ENCODE measurements at regions not wholly inside any gene's neighbourhood (a gene's known extent, or its start where the extent isn't known, plus 50 kb on each side); places are given as distances from the start of the nearest gene placed in this dataset.
"Not testable (repeated sequence)": the region's sequence is repeated elsewhere in the genome, so short reads cannot be mapped to it uniquely, and the experiment has no call there.

GRCh38 chr20:50447817-50448216, 62.4 kb upstream of the PTPN1 start:
- H3K27ac ChIP-seq: no peak overlapping the region
- no peak for TF ChIP-seq ZFX (IDR thresholded peaks at IDR 0.05)
- no peak for TF ChIP-seq CTCF (conservative IDR thresholded peaks at IDR 0.05)

DNA sequence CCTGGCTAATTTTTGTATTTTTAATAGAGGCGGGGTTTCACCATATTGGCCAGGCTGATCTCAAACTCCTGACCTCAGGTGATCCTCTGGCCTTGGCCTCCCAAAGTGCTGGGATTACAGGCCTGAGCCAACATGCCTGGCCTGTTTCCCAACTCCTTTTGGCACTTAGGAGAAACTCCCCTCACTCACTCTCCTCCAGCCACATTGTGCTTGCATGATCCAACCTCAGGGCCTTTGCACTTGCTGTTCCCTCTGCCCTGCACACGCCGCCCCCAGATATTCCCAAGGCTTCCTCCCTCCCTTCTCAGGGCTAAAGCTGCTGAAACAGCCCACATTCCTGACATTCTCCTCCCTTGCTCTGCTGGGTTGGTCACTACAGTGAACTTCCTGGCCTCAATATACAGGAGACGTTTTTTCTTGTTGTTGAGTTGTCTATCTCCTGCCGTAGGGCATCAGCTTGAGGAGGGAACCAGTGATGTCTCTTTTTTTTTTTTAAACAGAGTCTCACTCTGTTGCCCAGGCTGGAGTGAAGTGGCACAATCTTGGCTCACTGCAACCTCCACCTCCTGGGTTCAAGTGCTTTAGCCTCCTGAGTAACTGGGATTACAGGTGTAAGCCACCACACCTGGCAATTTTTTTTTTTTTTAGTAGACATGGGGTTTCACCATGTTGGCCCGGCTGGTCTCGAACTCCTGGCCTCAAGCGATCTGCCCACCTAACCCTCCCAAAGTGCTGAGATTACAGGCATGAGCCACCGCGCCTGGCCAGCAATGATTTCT, 61.4 kb upstream of the PTPN1 start:
- H3K27ac ChIP-seq: not testable (repeated sequence)

DNA sequence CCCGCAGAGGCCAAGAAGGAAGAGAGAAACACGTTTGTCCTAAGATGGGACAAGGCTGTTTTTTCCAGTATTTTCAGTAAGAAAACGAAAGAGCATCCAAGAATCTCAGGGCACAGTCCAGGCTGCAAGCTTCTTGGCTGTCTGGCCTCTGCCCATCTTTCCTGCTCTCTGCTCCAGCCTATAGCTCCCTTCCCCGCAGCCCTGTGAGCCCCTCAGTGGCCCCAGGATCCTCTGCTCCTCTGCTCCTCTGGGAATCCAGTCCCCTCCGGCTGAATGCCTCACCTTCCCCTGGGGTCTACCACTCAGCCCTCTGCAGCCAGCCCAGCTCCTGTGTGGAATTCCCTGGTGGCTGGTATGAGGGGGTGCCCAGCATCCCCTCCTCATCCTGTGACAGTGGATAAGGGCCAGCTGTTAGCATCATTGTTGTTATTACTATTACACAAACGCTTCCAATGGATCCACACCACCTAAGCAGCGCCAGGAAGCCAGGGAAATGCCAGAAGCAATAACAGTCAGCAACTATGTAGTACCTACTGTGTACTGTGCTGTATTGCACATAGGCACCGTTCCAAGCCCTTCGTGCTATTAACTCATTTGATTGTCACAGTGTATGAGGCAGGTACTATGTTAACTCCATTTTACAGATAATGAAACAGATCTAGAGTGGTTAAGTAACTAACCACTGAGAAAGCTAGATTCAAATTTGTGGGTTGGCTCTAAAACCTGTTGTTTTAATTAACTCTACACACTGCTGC, 60.3 kb upstream of the PTPN1 start:
- no peak overlapping the region for H3K27ac ChIP-seq
- TF ChIP-seq CTCF (conservative IDR thresholded peaks at IDR 0.05): no peak
- TF ChIP-seq ZFX (IDR thresholded peaks at IDR 0.05): no peak

DNA sequence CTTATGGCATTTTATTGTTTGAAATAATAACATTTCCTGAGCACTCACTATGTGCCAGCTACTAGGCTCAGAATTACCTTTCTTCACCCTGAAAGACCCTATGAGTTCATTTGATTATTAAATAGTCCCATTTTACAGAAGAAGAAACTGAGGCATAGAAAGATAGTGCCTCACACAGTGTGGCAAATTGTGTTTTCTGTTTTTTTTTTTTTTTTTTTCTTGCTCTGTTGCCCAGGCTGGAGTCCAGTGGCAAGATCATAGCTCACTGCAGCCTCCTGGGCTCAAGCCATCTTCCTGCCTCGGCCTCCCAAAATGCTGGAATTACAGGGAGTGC, 59.7 kb upstream of the PTPN1 start:
- TF ChIP-seq CTCF (conservative IDR thresholded peaks at IDR 0.05): no peak
- TF ChIP-seq ZFX (IDR thresholded peaks at IDR 0.05): no peak
- H3K27ac ChIP-seq: no peak overlapping the region

GRCh38 chr20:50450881-50451752, 59.1 kb upstream of the PTPN1 start:
- TF ChIP-seq CTCF (conservative IDR thresholded peaks at IDR 0.05): no peak
- TF ChIP-seq ZFX (IDR thresholded peaks at IDR 0.05): no peak
- H3K27ac ChIP-seq: no peak overlapping the region

GRCh38 chr20:50451792-50452425, 58.3 kb upstream of the PTPN1 start:
- H3K27ac ChIP-seq: not testable (repeated sequence)

GRCh38 chr20:50453533-50454244, 56.5 kb upstream of the PTPN1 start:
- TF ChIP-seq CTCF (conservative IDR thresholded peaks at IDR 0.05): no peak
- TF ChIP-seq ZFX (IDR thresholded peaks at IDR 0.05): no peak
- H3K27ac ChIP-seq: no peak overlapping the region

DNA sequence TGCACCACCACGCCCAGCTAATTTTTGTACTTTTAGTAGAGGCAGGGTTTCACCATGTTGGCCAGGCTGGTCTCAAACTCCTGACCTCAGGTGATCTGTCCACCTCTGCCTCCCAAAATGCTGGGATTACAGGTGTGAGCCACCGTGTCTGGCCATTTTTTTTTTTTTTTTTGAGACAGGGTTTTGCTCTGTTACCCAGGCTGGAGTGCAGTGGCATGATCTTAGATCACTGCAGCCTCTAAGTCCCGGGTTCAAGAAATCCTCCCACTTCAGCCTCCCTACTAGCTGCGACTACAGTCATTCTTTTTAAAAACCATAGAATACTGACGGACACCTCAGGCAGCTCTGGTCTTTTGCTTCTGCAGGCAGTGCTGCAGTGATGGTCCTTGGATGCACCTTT, 54.9 kb upstream of the PTPN1 start:
- not testable (repeated sequence) for H3K27ac ChIP-seq
